Endothelial cell (in vitro differentiated cells): ENCODE measurements at regions not wholly inside any gene's neighbourhood (a gene's known extent, or its start where the extent isn't known, plus 50 kb on each side); places are given as distances from the start of the nearest gene placed in this dataset.

Source experiments
- DNase-seq: peaks from one replicate; pipeline ENCODE4 v3.0.0; 2021; ENCODE audit warnings: low spot score
- H3K27ac Mint-ChIP-seq: one replicate; pipeline ENCODE4 v1.8.0; 2021; ENCODE audit warnings: mixed read lengths, inconsistent platforms; ENCODE audit not compliant: unreplicated experiment
- H3K27me3 Mint-ChIP-seq: one replicate; pipeline ENCODE4 v1.8.0; 2021; ENCODE audit warnings: mild to moderate bottlenecking, moderate library complexity, mixed read lengths, inconsistent platforms; ENCODE audit not compliant: unreplicated experiment
- H3K36me3 Mint-ChIP-seq: one replicate; pipeline ENCODE4 v1.8.0; 2021; ENCODE audit warnings: mild to moderate bottlenecking, low read depth, mixed read lengths, inconsistent platforms; ENCODE audit not compliant: unreplicated experiment
- H3K4me1 Mint-ChIP-seq: one replicate; pipeline ENCODE4 v1.8.0; 2021; ENCODE audit warnings: mild to moderate bottlenecking, mixed read lengths, inconsistent platforms; ENCODE audit not compliant: unreplicated experiment
- H3K4me3 Mint-ChIP-seq: one replicate; pipeline ENCODE4 v1.8.0; 2021; ENCODE audit warnings: mild to moderate bottlenecking, mixed read lengths, inconsistent platforms; ENCODE audit not compliant: unreplicated experiment
- H3K9me3 Mint-ChIP-seq: one replicate; pipeline ENCODE4 v1.8.0; 2021; ENCODE audit warnings: mixed read lengths, inconsistent platforms; ENCODE audit not compliant: unreplicated experiment
- TF ChIP-seq, protein P1 (sequence below): fragments of 200-600 bp; sonication (generic); IDR thresholded peaks from one replicate; pipeline ENCODE4 v1.5.0; 2021; ENCODE audit warnings: antibody characterized with exemption; ENCODE audit not compliant: unreplicated experiment

DNA sequence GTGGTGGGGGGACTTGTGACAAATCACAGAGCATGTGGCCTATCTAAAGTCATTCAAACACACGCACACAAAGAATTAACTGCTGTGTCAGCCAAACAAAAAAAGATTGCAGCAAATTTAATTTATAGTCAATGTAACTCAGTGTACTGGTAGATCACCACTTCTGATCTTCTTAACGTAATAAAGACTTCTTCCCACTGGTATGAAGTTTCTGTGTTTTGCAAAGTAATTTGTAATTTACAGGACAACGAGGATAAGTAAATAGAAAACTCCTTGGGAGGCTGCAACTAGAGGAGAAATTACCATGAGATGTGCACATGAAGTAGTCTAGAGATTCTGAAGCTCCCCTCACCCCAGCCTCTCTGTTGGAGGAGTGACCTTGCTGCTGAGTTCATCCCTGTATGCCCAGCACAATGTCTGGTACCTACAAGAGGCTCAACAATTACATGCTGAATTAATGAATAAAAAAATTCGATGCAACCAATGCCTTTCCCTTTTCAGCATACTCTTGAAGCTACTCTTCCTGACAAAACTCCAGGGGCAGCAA is 207.3 kb downstream of the ARRDC4 start:
- H3K27ac Mint-ChIP-seq, result no peak overlapping the region
- DNase-seq, result no peak
- H3K9me3 Mint-ChIP-seq, result no peaks in the 10 kb centered on the region
- H3K4me3 Mint-ChIP-seq, result no peak overlapping the region
- no peaks in the 10 kb centered on the region for H3K4me1 Mint-ChIP-seq
- TF ChIP-seq, protein P1, sequence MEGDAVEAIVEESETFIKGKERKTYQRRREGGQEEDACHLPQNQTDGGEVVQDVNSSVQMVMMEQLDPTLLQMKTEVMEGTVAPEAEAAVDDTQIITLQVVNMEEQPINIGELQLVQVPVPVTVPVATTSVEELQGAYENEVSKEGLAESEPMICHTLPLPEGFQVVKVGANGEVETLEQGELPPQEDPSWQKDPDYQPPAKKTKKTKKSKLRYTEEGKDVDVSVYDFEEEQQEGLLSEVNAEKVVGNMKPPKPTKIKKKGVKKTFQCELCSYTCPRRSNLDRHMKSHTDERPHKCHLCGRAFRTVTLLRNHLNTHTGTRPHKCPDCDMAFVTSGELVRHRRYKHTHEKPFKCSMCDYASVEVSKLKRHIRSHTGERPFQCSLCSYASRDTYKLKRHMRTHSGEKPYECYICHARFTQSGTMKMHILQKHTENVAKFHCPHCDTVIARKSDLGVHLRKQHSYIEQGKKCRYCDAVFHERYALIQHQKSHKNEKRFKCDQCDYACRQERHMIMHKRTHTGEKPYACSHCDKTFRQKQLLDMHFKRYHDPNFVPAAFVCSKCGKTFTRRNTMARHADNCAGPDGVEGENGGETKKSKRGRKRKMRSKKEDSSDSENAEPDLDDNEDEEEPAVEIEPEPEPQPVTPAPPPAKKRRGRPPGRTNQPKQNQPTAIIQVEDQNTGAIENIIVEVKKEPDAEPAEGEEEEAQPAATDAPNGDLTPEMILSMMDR, result no peak
- no peaks in the 10 kb centered on the region for H3K36me3 Mint-ChIP-seq
- no peaks in the 10 kb centered on the region for H3K27me3 Mint-ChIP-seq

DNA sequence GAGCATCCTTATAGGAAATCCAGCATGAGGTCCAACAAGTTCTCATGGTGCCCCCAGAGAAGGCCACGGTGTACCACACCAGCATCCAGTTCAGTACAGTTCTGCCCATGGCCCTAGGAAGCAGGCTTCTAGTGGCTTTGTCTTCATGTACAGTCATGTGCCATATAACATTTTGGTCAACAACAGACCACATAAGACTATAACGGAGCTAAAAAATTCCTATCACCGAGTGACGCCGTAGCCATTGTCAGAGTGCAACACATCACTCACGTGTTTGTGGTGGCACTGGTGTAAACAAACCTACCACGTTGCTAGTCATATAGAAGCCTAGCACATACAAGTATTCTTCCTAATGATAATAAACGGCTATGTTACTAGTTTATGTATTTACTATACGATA is 209.0 kb downstream of the ARRDC4 start:
- Mint-ChIP-seq H3K27me3 (no peaks in the 10 kb centered on the region), H3K4me3 (no peak overlapping the region), H3K4me1 (no peaks in the 10 kb centered on the region), H3K27ac (no peak overlapping the region), H3K9me3 (no peaks in the 10 kb centered on the region), H3K36me3 (no peaks in the 10 kb centered on the region)
- TF ChIP-seq, protein P1, result no peak
- no peak for DNase-seq

DNA sequence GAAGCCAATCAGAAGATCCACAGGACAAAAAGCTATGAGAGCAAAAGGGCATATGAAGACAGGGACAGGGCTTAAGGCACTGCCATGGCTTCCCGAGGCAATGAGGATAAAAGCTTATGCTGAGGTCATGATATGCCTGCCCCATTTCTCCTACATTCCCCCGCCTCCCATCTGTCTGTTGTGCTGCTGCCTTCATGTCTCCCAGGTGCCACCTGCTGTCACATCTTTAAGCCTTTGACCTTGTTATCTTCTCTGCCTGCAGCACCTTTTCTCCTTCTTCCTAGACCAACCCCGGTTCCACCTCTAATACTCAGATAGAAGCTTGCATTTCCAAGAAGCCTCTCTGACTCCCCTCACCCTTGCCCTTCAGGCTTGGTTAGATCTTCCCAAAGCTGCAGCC is 213.8 kb downstream of the ARRDC4 start:
- H3K27me3 Mint-ChIP-seq, result no peaks in the 10 kb centered on the region
- no peak overlapping the region for H3K4me3 Mint-ChIP-seq
- no peaks in the 10 kb centered on the region for H3K4me1 Mint-ChIP-seq
- no peak overlapping the region for H3K27ac Mint-ChIP-seq
- no peak for DNase-seq
- TF ChIP-seq, protein P1, result no peak
- H3K9me3 Mint-ChIP-seq, result no peaks in the 10 kb centered on the region
- H3K36me3 Mint-ChIP-seq, result no peaks in the 10 kb centered on the region

DNA sequence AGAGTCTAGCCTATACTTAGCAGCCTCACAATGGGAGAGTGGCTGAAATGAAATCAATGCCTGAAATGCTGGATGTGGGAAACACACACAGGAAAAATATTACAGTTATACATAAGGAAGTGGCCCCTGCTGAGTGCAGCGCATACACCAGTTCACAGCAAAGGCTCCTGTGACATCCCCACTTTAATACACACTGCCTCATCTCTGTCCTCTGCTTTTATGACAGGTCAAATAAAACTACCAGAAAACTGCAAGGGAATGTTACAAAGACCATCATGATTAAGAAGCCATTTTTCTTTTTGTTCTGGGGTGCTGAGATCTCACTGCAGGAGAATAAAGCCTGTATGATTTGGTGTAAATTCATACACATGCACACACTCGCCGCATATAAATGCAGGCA is 214.3 kb downstream of the ARRDC4 start:
- H3K9me3 Mint-ChIP-seq, result no peaks in the 10 kb centered on the region
- H3K27me3 Mint-ChIP-seq, result no peaks in the 10 kb centered on the region
- H3K27ac Mint-ChIP-seq, result no peak overlapping the region
- no peak for DNase-seq
- H3K4me3 Mint-ChIP-seq, result no peak overlapping the region
- TF ChIP-seq, protein P1, result no peak
- no peaks in the 10 kb centered on the region for H3K4me1 Mint-ChIP-seq
- no peaks in the 10 kb centered on the region for H3K36me3 Mint-ChIP-seq

DNA sequence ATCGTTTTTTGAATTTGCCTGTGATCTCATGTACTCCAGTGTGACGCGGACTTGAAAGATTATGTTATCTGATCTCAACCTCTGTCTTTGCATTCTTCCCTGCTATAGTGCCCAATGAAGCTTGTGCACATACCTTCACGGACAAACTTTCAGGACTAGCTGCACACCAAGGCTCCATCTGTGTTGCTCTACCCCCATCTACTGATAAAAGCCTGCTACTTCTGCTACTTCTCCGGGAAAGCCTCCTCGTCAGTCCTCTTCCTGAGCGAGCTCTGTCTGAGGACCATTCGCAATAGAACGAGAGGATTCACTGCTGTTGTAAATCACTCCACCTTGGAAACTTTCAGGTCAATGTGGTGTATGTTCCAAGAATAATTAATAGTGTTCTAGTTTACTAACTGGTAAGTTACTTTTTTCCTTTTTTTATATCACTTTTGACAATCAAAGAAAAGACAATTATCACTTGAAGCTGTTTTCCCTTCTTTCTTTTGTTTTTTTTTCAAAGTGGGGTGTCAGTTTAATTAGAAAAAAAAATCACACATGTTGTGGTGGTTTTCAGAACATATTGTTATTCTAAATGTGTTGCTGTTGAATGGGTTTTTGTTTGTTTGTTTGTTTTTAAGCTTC is 217.6 kb downstream of the ARRDC4 start:
- Mint-ChIP-seq H3K4me3 (no peak overlapping the region), H3K4me1 (no peaks in the 10 kb centered on the region), H3K36me3 (no peaks in the 10 kb centered on the region), H3K27ac (no peak overlapping the region), H3K27me3 (no peaks in the 10 kb centered on the region), H3K9me3 (no peaks in the 10 kb centered on the region)
- TF ChIP-seq, protein P1, result peak; percentile 59
- peak; percentile 65 for DNase-seq
